NCI-H1436 (cell line): ENCODE measurements at regions not wholly inside any gene's neighbourhood (a gene's known extent, or its start where the extent isn't known, plus 50 kb on each side); places are given as distances from the start of the nearest gene placed in this dataset.
"Not testable (repeated sequence)": the region's sequence is repeated elsewhere in the genome, so short reads cannot be mapped to it uniquely, and the experiment has no call there.

ENCODE experiments used
- DNase-seq: peaks from one replicate; lab custom pipeline; 2025; lab: John Stamatoyannopoulos, UW

DNA sequence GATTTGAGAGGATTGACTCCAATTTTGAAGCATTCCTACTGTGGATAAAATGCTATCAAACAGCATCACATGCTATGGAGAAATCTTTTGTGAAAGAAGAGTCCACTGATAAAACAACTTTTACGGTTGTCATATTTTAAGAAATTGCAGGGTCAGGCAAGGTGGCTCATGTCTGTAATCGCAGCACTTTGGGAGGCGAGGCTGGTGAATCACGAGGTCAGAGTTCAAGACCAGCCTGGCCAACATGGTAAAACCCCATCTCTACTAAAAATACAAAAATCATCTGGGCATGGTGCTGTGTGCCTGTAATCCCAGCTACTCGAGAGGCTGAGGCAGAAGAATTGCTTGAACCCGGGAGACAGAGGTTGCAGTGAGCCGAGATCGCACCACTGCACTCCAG is 338.8 kb upstream of the SOX9 start:
- DNase-seq: not testable (repeated sequence)

DNA sequence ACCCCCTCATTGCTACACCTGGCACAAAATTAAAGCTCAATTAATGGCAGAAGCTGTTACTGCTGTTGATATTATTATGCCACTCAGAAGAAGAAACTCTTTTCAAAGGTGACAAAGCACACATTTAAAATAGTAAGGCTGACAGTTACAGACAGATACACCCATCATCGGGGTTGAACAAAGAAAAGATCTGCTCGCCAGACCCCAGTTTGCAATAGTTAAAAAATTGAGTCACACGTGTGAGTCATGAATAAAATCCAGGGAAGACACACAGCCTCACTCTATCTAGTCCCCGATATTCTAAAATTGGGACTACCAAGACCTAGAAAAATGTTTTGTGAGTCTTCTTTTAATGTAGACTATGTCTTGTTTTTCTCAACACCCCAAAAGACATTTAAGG is 330.0 kb upstream of the SOX9 start:
- no peak for DNase-seq

DNA sequence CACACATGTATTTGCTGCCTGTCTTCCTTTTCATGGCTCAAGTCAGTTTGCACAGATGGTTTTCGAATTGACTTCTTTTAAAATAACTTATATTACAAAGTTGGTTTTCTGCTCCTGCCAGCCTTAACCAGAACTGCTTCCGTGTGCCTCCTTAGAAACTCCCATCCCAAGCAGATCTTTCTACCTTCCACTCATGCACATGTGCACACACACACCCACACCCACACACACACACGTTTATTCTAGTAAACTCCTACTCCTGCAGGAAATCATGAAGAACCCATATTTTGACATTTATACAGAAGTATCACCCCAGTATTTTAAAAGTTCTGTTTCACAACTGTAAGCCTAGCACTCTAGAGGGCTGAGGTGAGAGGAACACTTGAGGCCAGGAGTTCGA is 329.5 kb upstream of the SOX9 start:
- no peak for DNase-seq

DNA sequence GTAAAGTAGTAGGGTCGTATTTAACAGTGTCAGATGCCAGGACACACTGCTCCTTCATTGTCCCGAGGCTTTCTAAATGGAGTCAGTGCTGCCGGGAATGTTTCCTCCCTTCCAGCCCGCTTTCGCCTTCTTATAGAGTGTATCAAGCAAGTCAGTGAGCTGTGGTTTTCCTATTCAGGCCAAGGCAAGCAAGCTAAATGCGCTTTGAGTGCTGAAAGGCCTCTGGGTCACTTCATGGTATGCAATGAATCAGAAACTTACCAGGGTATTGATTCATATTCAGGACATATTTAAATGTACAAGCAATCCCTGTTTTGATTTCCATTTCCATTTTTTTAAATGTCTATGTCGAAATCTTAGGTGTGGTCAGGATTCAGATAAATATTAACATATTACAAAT is 327.9 kb upstream of the SOX9 start:
- no peak for DNase-seq

DNA sequence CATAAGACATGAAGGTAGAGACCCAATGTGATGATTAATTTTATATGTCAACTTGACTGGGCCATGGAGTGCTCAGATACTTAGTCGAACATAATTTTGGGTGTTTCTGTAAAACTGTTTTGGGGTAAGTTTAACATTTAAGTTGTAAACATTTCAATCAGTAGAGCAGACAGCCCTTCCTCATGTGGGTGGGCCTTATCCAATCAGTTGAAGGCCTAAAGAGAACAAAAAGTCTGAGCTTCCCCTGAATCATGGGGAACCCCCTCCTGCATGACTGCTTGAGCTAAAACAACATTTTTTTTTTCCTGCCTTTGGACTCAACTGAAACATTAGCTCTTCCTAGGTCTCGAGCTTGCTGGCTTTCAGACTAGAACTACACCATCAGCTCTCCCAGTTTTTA is 327.3 kb upstream of the SOX9 start:
- DNase-seq: no peak

DNA sequence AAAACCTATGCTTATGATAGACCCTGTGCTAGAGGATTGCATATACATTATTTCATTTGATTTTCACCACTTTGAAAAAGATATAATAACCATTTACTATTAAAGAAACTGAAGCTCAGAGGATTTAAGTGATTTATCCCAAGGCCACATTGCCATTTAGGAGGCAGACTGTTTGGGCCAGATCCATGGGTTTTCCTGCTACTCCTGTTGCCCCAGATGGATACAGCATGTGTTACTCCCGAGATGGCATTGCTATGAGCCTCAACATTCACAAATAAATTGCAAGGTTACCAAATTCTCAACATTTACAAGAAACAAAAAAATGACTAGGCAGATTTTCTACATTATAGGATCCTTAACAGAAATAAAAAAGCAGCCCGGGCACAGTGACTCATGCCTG is 322.1 kb upstream of the SOX9 start:
- no peak for DNase-seq

DNA sequence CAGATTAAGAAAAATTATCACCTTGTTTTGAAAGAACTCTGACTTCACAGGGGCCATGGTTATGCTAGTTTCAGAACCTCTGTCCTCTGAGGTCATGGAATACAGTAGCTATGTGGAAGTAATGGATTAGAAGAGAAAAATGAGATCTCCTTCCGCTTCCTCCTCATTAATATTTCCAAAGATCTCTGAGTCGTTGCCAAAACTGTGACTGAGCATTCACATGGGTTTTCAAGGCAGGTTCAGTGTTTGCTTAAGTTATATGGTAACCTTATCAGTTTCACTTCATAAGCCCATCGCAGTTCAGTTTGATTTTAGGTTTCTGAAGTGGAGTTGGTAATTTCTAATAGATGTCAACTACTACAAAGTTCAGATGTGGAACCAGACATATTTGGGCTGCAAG is 321.2 kb upstream of the SOX9 start:
- DNase-seq: no peak

DNA sequence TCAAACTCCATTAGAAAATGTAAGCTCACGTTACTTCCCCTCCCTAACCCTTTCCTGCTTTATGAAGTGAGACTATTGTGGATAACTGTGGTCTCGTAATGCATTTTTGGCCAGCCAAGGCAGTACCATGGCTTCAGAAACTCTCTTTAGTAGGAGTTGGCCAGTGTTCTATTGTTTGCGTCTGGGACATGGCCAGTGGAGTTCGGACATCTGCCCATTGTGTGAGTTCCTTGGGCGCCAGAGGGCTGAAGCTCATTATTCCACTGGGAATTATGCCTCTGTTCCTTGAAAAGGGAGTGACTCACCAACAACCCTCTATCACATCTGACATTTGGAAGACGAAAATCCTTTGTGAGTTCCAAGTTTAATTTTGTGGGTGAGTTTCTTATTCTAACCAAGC is 319.5 kb upstream of the SOX9 start:
- DNase-seq: no peak

DNA sequence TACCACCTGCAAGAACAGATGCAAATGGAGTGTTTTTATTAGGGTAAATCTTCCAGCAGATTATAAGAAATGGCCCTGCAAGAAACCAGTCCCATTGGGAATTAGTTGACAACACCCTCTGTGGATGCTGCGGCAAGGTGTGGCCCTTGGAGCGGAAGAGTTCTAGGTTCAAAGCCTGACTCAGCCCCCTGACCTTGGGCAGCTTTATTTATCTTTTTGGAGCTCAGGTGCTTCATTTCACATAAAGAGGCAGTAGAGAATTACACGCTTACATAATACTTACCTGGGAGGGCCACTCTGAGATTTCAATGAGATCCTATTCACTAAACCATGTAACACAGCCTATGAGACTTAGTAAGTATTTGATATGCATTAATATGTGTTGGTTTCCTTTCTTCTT is 318.2 kb upstream of the SOX9 start:
- no peak for DNase-seq

DNA sequence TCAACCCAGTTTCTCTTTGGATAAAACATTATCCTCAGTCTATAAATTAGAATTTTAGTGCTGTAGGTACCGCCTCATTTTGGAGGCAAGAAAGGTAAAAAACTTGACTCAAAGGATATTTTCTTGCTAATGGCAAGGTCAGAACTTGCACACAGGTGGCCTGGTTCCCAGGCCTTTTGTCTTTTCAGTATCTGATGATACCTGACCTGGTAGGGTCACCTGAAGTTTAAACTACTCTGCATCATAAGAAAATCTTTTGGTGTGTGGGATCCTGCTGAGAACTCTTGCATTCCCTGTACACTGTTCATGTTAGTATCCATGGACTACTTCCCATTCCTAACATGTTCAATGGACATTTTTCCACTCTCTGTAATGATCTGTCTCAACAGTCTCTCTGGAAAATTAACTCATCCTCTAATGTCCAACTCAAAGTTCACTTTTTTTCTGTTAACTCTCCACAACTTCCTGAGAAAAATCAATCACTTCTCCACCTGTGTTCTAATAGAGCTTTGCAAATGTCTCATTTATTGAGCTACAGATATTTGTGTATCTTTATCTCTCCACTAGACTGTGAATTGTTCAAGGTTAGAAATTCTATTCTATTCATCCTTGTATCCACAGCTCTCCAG is 317.1 kb upstream of the SOX9 start:
- DNase-seq: no peak

DNA sequence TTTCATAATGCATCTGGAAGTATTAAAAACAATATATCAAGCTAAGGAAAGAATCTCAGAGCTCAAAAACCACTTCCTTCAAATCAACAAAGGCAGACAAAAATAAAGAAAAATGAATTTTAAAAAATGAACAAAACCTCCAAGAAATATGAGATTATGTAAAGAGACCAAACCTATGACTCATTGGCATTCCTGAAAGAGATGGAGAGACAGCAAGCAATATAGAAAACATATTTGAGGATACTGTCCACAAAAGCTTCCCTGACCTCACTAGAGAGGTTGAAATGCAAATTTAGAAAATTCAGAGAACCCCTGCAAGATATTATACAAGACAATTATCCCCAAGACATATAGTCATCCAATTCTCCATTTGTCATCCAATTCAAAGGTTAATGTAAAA is 311.3 kb upstream of the SOX9 start:
- DNase-seq: no peak

DNA sequence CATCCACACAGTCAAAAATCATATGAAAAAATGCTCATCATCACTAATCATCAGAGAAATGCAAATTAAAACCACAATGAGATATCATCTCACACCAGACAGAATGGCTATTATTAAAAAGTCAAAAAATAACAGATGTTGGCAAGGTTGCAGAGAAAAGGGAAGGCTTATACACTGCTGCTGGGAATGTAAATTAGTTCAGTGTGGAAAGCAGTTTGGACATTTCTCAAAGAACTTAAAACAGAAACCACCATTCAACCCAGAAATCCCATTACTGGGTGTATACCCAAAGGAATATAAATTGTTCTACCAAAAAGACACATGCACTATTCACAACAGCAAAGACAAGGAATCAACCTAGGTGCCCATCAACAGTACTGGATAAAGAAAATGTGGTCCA is 307.0 kb upstream of the SOX9 start:
- DNase-seq: not testable (repeated sequence)

DNA sequence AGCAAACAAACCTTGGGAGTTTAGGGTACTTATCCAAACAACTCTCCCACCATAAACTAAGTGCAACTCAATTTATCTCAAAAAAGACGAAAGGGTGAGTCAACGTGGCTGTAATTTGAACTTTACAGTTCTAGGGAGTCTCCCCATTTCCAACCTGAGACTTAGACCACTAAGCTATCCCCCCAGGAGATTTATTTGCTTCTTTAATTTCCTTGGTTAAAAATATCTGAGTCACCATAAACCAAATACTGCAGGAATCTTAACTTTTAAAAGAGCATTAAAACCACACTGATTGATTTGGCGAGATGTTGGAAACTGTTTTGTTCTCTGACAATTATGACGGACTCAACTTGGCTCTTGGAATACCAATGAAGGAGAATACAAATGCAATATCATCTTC is 299.3 kb upstream of the SOX9 start:
- no peak for DNase-seq

DNA sequence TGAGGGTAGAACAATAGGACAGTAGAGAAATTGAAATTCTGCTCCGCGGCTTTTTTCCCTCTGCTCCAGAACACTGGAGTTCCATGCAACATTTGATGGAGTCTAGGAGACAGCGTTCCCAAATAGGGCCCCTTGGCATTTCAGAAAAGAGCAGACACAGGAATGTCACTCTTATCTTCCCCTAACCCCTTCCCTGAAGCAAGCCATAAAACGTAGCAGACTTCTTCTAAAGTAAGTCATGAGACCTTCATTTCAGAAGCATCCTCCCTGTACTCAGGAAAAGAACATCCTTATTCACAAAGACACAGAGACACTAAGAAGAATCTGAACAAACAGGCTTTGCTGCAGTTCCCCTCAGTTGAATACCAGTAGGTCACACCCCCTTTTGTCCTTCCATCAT is 296.1 kb upstream of the SOX9 start:
- no peak for DNase-seq

DNA sequence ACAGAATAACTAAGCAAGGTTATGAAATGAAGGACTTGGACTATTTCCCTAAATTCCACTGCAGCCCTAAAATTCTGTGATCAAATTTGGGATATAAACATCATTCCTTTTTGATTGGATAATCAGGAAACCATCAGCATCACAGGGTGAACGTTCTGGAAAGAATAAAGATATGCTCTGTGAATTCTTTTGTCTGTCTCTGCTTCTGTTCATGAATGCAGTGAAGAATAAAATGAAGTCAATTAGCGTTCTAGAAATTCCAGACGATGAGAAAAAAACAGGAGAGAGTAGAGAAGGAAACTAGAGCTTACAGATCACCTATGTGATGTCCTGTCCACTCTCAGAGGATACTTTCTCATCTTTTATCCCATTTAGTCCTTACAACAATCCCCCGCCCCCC is 295.1 kb upstream of the SOX9 start:
- no peak for DNase-seq

DNA sequence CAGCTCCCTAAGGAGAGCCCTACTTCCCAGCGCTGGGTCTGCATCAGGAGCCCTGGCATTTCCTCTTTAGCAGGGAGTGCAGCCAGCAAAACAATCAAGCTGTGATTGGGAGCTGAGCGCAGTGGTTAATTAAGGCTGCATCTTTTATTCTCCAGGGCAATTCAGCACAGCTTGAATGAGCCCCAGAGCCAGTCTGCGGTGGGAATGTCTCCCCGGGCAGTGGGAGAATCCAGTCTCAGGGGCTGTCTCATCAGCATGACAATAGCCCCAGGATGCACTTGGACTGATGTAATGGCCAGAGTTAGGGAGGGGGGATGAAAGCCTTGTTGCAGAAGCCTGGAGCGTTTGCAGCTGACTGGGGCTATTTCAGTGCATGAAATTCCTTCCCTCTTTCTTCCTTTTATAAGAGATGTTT is 292.6 kb upstream of the SOX9 start:
- DNase-seq: peak; percentile 87

DNA sequence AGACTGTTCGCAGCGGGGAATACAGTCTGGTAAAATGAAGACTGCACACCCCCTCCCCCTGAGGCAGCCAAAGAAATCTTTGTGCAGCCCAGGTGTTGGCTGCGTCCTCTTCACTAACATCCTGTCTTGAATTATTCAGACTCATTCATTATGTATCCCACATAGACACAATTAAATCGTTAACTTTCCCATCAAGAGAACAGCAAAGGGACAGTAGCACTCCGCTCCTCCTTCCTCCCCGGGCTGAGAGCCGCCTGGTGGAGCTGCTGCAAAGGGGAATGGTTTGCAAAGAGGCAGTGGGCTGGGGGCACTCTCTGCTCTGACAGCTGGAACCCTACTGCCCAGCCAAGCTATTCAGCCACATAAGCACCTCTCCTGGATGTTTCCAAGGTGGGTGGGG is 290.0 kb upstream of the SOX9 start:
- DNase-seq: no peak

DNA sequence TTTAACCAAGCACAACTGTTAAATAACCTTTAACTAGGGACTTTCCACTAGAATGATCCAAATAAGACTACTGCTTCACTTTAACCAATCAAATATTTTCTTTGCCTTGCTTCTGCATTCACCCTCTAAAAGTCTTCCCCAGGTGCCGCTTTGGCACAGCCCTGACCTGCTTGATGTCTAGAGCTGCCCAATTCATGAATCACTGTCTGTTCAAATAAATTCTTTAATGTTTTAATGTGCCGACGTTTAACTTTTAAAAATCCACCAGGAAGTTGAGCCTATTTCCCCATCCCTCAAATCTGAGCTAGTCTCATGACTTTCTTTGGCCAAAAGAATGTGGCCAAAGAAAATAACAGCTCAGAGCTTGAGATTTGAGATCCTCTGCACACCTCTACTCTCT is 277.8 kb upstream of the SOX9 start:
- no peak for DNase-seq

DNA sequence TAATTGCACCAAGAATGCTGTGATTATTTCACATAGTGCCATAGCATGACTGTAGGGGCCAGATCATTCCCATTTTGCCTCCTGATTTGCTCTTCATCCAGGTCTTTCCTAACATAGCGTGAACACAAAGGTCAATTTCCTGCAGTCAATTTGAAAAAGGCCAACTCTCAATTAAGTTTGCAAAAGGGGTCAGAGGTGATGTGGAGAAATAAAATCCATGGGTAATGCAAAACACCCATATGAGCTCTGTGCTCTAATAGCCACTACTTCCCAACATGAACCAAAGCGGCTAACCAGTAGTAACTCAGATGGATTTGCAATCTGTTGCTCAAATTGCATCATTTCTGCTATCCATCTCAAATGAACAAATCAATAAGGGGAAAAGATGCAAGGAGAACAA is 275.5 kb upstream of the SOX9 start:
- DNase-seq: no peak

DNA sequence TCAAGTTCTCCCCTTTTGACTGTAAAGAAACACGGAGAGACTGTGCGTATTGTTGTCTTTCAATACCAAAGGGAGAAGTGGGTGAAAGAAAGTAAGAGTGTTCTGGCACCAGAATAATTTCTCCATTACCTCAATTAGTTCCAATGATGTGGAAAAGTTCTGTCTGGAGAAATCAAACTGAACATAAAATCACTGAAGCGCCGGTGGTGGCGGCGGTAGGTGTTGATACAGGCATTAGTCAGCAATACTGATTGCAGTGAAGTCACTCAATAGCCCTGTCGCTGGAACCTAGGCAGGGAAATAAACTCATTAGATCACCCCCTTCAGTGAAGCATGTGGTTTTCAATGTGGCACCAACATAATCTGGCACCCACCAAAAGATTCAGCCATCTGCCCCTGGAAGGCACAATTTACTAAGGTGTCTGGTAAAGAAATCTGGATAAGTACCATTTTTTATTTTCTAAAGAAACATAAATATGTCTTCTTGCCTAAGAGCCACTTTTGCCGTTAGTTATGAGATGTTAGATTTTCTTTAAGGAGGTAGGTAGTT is 274.2 kb upstream of the SOX9 start:
- DNase-seq: peak; percentile 71

DNA sequence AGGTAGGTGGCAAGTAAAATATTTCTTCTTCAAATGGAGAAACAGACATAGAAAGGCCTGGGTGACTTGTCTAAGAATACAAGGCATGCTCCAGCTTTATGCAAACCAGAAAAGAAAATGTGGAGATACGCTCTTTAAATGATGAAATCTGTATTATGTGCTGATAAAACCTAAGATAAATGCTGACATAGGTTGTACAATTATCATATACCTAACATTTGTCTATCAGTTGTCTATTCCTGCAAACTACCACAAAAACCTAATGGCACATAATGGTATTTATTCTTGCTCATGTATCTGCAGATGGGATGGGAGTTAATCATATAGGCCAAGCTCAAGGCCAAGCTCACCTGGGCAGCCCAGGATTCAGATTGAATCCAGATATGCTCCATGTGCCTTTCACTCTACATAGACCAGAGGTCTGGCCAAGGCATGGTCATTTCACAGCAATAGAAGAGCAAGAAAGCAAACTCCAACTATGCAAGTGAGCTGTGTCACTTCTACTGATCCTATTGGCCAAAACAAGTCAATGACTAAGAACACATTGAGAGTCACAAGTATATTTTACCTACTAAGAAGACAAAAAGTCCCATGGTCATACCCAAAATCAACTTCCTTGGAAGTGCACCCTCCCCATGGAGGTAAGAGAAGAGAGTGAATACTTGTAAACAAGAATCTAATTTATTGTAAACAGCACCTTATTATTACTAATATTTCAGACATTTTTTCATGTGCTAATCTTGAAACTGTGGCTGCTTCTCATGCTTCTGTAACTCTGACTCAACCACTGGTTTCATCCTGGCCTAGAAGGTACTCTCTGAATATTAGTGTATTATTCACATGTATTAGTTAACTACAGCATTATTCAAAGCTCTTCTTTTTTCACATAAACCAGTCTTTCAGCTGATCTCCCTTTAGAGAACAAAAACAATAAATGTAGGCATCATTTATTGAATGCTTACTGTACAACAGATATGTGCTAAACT is 270.7 kb upstream of the SOX9 start:
- DNase-seq: no peak

DNA sequence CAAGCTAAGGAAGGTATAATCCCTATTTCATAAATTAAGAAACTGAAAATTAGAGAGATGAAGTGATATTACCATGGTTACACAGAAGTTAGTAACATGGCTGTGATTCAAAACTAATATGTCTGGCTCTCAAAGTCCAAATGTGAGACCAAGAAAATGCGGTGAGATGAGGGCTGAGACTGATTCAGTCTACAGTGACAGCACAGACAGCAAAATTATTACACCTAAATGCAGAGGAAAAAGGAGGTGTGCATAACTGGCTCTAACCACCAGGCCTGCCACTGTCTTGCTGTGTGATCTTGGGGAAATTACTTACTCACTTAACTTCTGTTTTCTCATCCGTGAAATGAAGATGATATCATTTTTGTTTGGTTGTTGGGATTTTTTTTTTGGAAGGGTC is 270.0 kb upstream of the SOX9 start:
- no peak for DNase-seq

DNA sequence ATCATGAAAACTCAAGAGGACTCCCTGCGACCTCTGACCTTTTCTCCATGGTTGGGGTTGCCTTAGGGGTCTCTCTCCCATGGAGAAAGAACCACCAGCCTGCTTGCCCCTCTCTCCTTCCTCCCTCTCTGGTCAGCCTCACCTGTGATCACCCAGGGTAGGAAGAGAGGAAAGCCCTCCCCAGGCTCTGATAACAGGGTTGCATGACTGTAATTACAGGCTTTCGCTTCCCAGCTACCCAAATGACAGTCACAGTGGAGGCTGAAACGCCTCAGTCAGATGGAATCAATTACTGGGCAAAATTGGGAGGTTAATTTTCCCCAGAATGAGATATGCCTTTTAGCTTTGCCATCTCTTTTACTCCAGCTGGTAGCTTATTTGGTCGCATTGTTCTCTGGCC is 265.8 kb upstream of the SOX9 start:
- peak; percentile 71 for DNase-seq
